Caco-2 (cell line): ENCODE measurements at regions not wholly inside any gene's neighbourhood (a gene's known extent, or its start where the extent isn't known, plus 50 kb on each side); places are given as distances from the start of the nearest gene placed in this dataset.
A peak's percentile ranks its signal among the peaks of the same experiment; 100 is the strongest.
"Not testable (repeated sequence)": the region's sequence is repeated elsewhere in the genome, so short reads cannot be mapped to it uniquely, and the experiment has no call there.

Experiments used
- BruUV-seq: library from RNA; stranded (reverse); fragments of 400-500 nt; replicated peaks from 2 replicates; lab custom pipeline; 2021; lab: Mats Ljungman, UMichigan
- CTCF ChIA-PET: fragments of 300-600 bp; sonication (Branson Sonifier 250); formaldehyde crosslinking; loops from one replicate; lab custom pipeline; 2022; ENCODE audit warnings: antibody characterized with exemption; lab: Charles Lee
- POLR2A ChIA-PET: fragments of 300-600 bp; sonication (Branson Sonifier 250); formaldehyde crosslinking; loops from one replicate; lab custom pipeline; 2022; ENCODE audit warnings: antibody characterized with exemption; lab: Charles Lee
- DNase-seq, 2 experiments: peaks; one replicate each; pipeline versions ENCODE4 v3.0.0 to v3.0.0-alpha.2; 2020 to 2022
- H3K27me3 ChIP-seq: replicated peaks from 2 replicates; pipeline ENCODE4 v1.6.0; 2011; ENCODE audit warnings: low read length; ENCODE audit not compliant: control insufficient read depth, insufficient read depth
- H3K36me3 ChIP-seq: 2 replicates; pipeline ENCODE4 v1.5.1; 2011; ENCODE audit warnings: low read length; ENCODE audit not compliant: control insufficient read depth, insufficient read depth
- H3K4me1 ChIP-seq: fragments of 250-450 bp; sonication (Bioruptor Pico); 2 replicates; pipeline ENCODE4 v1.5.1; 2020; ENCODE audit warnings: mild to moderate bottlenecking
- H3K4me3 ChIP-seq: 2 replicates; pipeline ENCODE4 v1.5.1; 2011; ENCODE audit warnings: low read depth, mild to moderate bottlenecking, control low read depth, low read length
- H3K9me3 ChIP-seq: fragments of 250-450 bp; sonication (Bioruptor Pico); 2 replicates; pipeline ENCODE4 v1.5.1; 2020; ENCODE audit warnings: mild to moderate bottlenecking, moderate library complexity
- H3K27ac Mint-ChIP-seq: one replicate; pipeline ENCODE4 v1.8.0; 2022; ENCODE audit warnings: mixed read lengths; ENCODE audit not compliant: unreplicated experiment
- H3K27me3 Mint-ChIP-seq: one replicate; pipeline ENCODE4 v1.8.0; 2022; ENCODE audit warnings: mixed read lengths; ENCODE audit not compliant: insufficient read depth, unreplicated experiment
- H3K36me3 Mint-ChIP-seq: one replicate; pipeline ENCODE4 v1.8.0; 2022; ENCODE audit warnings: mild to moderate bottlenecking, mixed read lengths; ENCODE audit not compliant: insufficient read depth, unreplicated experiment
- H3K4me1 Mint-ChIP-seq: one replicate; pipeline ENCODE4 v1.8.0; 2022; ENCODE audit warnings: low read depth, mixed read lengths; ENCODE audit not compliant: unreplicated experiment
- H3K4me3 Mint-ChIP-seq: one replicate; pipeline ENCODE4 v1.8.0; 2022; ENCODE audit warnings: mild to moderate bottlenecking, moderate library complexity, mixed read lengths; ENCODE audit not compliant: unreplicated experiment
- H3K9me3 Mint-ChIP-seq: one replicate; pipeline ENCODE4 v1.8.0; 2022; ENCODE audit warnings: mixed read lengths; ENCODE audit not compliant: unreplicated experiment
- intact Hi-C: fragments of 100-400 bp; cut with micrococcal nuclease; formaldehyde crosslinking; loops from one replicate; pipeline ENCODE4 v1.10.0; 2022; ENCODE audit not compliant: unreplicated experiment
- TF ChIP-seq, protein P1 (sequence below), 2 experiments: fragments of 200-600 bp in 1 of 2; IDR thresholded peaks; 1 replicate in 1 of 2; 2 replicates in 1 of 2; pipeline versions ENCODE4 v1.5.1 to v1.8.0; 2011 to 2022; ENCODE audit warnings: antibody characterized with exemption in 1 of 2, control low read depth in 1 of 2, inconsistent platforms in 1 of 2, low read depth in 1 of 2, low read length in 1 of 2, mild to moderate bottlenecking in 1 of 2, moderate library complexity in 1 of 2; ENCODE audit not compliant: insufficient read depth in 1 of 2, severe bottlenecking in 1 of 2, unreplicated experiment in 1 of 2

DNA sequence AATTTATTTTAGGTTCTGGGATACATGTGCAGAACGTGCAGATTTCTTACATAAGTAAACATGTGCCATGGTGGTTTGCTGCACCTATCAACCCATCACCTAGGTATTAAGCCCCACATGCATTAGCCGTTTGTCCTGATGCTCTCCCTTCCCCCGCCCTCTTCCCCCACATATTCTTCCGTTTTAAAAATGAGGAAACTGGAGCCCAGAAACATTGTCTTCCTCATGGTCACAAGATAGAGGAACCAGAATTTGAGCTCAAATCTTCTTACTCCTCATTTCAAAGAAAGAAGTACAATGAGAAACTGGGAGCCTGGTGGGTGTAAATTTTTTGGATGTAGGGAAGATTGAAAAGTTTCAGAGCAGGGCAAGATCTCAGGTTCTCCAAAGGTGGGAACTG, 56.1 kb upstream of the USP3 start:
- DNase-seq, result no peak
- CTCF ChIA-PET, result no interaction called here

DNA sequence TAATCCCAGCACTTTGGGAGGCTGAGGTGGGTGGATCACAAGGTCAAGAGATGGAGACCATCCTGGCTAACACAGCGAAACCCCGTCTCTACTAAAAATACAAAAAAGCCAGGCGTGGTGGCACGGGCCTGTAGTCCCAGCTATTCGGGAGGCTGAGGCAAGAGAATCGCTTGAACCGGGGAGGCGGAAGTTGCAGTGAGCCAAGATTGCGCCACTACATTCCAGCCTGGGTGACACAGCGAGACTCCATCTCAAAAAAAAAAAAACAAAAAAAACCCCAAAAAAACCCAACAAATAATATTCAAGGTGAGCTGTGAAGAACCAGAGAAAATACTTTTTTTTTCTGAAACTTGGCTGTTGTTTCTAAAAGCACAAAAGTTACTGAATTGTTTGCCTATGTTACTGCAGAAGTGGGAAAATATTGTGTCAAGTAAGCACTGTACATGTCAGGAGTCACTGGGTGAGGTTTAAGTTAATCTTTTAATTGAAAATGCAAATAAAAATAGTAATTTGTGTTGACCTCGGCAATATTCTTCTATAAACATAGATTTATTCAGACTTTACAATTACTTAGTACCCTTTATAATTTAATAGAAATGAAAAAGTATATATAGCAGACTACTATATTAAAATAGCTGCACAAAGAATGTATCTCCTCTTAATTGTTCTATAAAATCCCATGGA, 55.4 kb upstream of the USP3 start:
- H3K4me3 Mint-ChIP-seq, H3K9me3 Mint-ChIP-seq, POLR2A ChIA-PET, H3K4me1 Mint-ChIP-seq, H3K9me3 ChIP-seq, H3K36me3 Mint-ChIP-seq, H3K36me3 ChIP-seq, CTCF ChIA-PET, H3K27me3 ChIP-seq, DNase-seq, H3K4me3 ChIP-seq, H3K27ac Mint-ChIP-seq, intact Hi-C loops, BruUV-seq, H3K27me3 Mint-ChIP-seq: not testable (repeated sequence)
- peaks cover 19% of the 10 kb centered on the region for H3K4me1 ChIP-seq

More for the DNA sequence above, 56.1 kb upstream of the USP3 start:
- H3K4me3 ChIP-seq, result no peak overlapping the region
- peaks cover 19% of the 10 kb centered on the region for H3K4me1 ChIP-seq
- Mint-ChIP-seq H3K27ac (peak overlapping the region; percentile 33), H3K27me3 (no peaks in the 10 kb centered on the region), H3K36me3 (no peaks in the 10 kb centered on the region), H3K9me3 (no peaks in the 10 kb centered on the region), H3K4me3 (no peak overlapping the region), H3K4me1 (peaks cover 9% of the 10 kb centered on the region)
- no peaks in the 10 kb centered on the region for H3K9me3 ChIP-seq
- intact Hi-C loops, result no loop called here
- no peaks in the 10 kb centered on the region for H3K27me3 ChIP-seq
- TF ChIP-seq, protein P1, sequence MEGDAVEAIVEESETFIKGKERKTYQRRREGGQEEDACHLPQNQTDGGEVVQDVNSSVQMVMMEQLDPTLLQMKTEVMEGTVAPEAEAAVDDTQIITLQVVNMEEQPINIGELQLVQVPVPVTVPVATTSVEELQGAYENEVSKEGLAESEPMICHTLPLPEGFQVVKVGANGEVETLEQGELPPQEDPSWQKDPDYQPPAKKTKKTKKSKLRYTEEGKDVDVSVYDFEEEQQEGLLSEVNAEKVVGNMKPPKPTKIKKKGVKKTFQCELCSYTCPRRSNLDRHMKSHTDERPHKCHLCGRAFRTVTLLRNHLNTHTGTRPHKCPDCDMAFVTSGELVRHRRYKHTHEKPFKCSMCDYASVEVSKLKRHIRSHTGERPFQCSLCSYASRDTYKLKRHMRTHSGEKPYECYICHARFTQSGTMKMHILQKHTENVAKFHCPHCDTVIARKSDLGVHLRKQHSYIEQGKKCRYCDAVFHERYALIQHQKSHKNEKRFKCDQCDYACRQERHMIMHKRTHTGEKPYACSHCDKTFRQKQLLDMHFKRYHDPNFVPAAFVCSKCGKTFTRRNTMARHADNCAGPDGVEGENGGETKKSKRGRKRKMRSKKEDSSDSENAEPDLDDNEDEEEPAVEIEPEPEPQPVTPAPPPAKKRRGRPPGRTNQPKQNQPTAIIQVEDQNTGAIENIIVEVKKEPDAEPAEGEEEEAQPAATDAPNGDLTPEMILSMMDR (IDR thresholded peaks at IDR 0.05; ENCODE audit: insufficient read depth in 1 of 2, low read depth in 1 of 2, low read length in 1 of 2, severe bottlenecking in 1 of 2, unreplicated experiment in 1 of 2), result no peak
- POLR2A ChIA-PET, result no interaction called here
- no peaks in the 10 kb centered on the region for H3K36me3 ChIP-seq
- no TSS peak for BruUV-seq

DNA sequence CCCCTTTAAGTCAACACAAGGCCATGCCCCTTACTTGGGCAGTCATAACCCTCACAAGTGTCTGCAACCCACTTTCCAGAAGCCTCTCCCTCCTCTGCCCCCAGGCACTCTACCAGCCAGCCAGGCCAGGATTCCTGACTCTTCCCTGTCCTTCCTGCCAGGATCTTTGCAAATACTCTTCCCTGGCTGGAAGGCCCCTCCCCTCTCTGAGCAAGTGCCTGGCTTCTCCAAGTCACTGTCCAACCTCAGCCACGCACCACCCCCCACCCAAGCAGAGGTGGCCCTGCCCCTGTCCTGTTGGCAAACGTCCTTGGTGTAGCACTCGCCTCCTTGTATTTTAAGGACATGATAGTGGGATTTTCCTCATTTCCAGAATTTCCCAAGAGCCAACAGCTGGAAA, 54.7 kb upstream of the USP3 start:
- POLR2A ChIA-PET, result interaction anchor here (0.6 kb wide), 2 partner anchors 96 to 543 kb away, joined by 5 read pairs; no protein-coding TSS in a partner anchor
- no peak overlapping the region for H3K4me3 ChIP-seq
- no TSS peak for BruUV-seq

More for the DNA sequence above, 54.7 kb upstream of the USP3 start:
- peaks cover 19% of the 10 kb centered on the region for H3K4me1 ChIP-seq
- no peaks in the 10 kb centered on the region for H3K36me3 ChIP-seq
- CTCF ChIA-PET, result no interaction called here
- peaks cover 9% of the 10 kb centered on the region for H3K4me1 Mint-ChIP-seq
- H3K4me3 Mint-ChIP-seq, result no peak overlapping the region
- no peaks in the 10 kb centered on the region for H3K9me3 ChIP-seq
- no peaks in the 10 kb centered on the region for H3K36me3 Mint-ChIP-seq
- H3K27me3 Mint-ChIP-seq, result no peaks in the 10 kb centered on the region
- TF ChIP-seq, protein P1 (IDR thresholded peaks at IDR 0.05; ENCODE audit: insufficient read depth in 1 of 2, low read depth in 1 of 2, low read length in 1 of 2, severe bottlenecking in 1 of 2, unreplicated experiment in 1 of 2), result no peak
- peak; percentile 32 to 63 for DNase-seq
- intact Hi-C loops, result no loop called here
- no peaks in the 10 kb centered on the region for H3K27me3 ChIP-seq
- H3K27ac Mint-ChIP-seq, result peak overlapping the region; percentile 77
- no peaks in the 10 kb centered on the region for H3K9me3 Mint-ChIP-seq
